ENCODE measurements at regions not wholly inside any gene's neighbourhood (a gene's known extent, or its start where the extent isn't known, plus 50 kb on each side); places are given as distances from the start of the nearest gene placed in this dataset.
"Not testable (repeated sequence)": the region's sequence is repeated elsewhere in the genome, so short reads cannot be mapped to it uniquely, and the experiment has no call there.

DNA sequence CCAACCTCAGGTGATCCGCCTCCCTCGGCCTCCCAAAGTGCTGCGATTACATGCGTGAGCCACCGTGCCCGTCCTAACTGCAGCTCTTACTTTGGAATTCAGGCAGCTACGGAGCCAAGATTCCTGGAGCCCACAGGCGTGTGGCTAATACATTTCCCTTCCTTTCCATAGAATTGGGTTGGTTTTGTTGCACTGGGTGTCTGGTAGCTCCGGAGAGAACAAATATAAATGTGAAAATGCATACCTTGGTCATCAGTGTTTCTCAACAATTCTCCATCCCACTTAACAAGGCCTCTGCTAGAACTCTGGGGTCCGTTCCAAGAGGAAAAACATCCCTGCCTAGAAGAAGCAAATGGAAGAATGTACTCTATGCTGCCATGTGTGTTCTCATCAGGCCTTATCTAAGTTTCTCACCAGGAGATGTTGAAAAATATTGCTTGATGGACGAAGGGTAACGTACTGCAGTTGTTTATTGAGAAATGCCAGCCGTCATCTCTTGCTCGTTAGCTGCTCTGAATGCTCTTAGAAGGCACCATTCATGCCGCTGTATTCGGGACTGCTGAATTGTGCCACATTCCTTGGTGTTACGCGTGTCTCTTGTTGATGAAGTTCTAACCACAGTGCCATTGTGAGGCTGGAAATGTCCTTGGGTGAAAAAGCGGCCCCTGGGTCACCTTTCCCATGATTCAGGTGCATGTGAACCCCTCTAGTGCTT lies 50.5 kb upstream of the CD99 start:
- DNase-seq = no peak

DNA sequence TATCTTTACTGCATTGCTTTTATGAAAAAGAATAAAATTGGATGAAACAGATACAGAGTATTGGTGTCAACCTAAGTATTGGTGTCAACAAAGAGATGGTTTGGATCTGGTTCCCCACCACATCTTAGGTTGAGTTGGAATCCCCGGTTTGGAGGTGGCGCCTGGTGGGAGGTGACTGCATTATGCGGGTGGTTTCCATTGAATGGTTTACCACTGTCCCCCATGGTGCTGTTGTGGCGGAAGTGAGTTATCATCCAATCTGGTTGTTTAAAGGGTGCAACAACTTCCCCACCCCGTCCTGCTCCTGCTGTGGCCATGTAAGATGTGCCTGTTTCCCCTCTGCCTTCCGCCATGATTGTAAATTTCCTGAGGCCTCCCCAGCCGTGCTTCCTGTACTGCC lies 52.8 kb upstream of the CD99 start:
- DNase-seq = no peak

GRCh38 chrX:2635342-2635741 lies 55.8 kb upstream of the CD99 start:
- DNase-seq = no peak

- DNase-seq = no peak
Observed at GRCh38 chrX:2632533-2633504, 58.3 kb upstream of the CD99 start.

- DNase-seq = no peak
Observed at GRCh38 chrX:2631743-2632532, 59.2 kb upstream of the CD99 start.

DNA sequence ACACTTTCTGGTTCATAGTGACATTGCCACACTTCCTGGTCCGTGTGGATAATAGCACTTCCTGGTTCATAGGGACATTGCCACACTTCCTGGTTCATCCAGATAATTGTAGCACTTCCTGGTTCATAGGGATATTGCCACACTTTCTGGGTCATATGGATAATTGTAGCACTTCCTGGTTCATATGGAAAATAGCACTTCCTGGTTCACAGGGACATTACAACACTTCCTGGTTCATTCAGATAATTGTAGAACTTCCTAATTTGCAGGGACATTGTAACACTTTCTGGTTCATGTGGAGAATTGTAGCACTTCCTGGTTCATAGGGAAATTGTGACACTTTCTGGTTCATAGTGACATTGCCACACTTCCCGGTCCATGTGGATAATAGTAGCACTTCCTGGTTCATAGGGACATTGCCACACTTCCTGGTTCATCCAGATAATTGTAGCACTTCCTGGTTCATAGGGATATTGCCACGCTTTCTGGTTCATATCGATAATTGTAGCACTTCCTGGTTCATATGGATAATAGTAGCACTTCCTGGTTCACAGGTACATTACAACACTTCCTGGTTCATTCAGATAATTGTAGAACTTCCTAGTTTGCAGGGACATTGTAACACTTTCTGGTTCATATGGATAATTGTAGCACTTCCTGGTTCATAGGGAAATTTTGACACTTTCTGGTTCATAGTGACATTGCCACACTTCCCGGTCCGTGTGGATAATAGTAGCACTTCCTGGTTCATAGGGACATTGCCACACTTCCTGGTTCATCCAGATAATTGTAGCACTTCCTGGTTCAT lies 60.0 kb upstream of the CD99 start:
- not testable (repeated sequence) for DNase-seq

GRCh38 chrX:2630008-2630934 lies 60.8 kb upstream of the CD99 start:
- DNase-seq = not testable (repeated sequence)

GRCh38 chrX:2629316-2630007 lies 61.6 kb upstream of the CD99 start:
- no peak for DNase-seq

GRCh38 chrX:2628751-2629315 lies 62.3 kb upstream of the CD99 start:
- no peak for DNase-seq

- DNase-seq = no peak
Observed at GRCh38 chrX:2627272-2627867, 63.7 kb upstream of the CD99 start.

GRCh38 chrX:2626750-2627149 lies 64.3 kb upstream of the CD99 start:
- no peak for DNase-seq

- no peak for DNase-seq
Observed at GRCh38 chrX:2620576-2620975, 70.5 kb upstream of the CD99 start.

GRCh38 chrX:2618516-2618915 lies 72.6 kb upstream of the CD99 start:
- DNase-seq = no peak

DNA sequence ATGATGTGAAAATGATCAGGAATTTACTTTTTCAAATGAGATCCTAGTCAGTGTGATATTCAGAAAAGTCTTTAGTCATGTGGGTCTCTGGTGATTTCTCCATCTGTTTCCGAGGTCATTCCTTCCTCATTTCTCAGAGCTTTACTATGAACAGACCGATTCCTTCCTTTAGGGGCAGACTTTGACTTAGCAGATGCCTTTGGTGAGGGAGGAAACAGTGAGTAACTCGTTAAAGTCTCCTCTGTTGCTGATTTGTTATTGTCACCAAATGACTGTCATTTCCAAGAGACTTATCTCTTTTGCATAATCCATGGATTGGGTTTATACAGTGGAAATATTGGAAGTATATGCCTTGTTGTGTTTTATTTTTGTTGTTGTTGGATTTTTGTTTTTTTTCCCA lies 76.2 kb upstream of the CD99 start:
- DNase-seq = no peak

- no peak for DNase-seq
Observed at GRCh38 chrX:2610246-2611170, 80.6 kb upstream of the CD99 start.

GRCh38 chrX:2609431-2610238 lies 81.5 kb upstream of the CD99 start:
- DNase-seq = no peak

- DNase-seq = peak; percentile 93
Observed at GRCh38 chrX:2608638-2609430, 82.3 kb upstream of the CD99 start.

All from left hindlimb (tissue), 1 donor.